ENCODE measurements at regions not wholly inside any gene's neighbourhood (a gene's known extent, or its start where the extent isn't known, plus 50 kb on each side); places are given as distances from the start of the nearest gene placed in this dataset.

DNA sequence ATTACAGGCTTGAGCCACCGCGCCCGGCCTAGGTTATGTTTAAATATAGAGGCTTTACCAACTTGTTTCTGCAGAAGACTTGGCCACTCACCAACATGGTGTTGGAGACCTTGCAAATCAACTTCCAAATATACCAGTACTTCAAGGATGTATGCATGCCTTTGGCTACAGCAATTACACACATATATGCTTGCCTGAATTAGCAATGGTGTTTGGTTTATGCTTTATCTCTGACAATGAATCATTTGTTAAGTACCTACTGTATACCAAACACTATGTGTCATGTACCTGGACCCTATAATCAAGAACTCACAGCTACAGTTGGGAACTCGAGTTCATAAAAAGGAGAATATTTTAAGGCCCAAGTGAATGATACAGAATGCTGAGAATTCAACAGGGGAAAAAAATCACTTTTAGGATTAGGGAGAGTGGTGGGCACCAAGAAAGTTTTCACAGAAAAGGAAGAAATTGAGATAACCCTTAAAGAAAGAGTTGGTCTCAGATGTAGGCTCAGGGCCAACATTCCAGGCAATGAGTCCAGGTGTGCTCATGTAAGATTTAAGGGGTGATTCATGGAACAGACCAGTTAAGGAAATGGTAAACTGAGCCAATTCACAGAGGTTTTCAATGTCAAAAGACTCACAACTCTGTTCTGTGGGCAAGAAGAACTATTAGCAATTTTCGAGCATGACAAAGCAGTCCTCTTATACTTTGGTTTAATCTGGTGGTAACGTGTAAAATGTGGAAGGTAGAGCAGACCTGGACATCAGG is 98.9 kb downstream of the BCOR start:
- no peak for DNase-seq (ENCODE audit: low read depth, low spot score)
